GM18507 (cell line): ENCODE measurements at regions not wholly inside any gene's neighbourhood (a gene's known extent, or its start where the extent isn't known, plus 50 kb on each side); places are given as distances from the start of the nearest gene placed in this dataset.
"Not testable (repeated sequence)": the region's sequence is repeated elsewhere in the genome, so short reads cannot be mapped to it uniquely, and the experiment has no call there.

ENCODE experiments used
- DNase-seq: peaks from one replicate; pipeline ENCODE4 v3.0.0; 2011; ENCODE audit warnings: low read depth; ENCODE audit not compliant: insufficient read length; ENCODE audit errors: extremely low spot score
- FAIRE-seq: peaks from 2 replicates; lab custom pipeline; 2011; peaks lifted over from hg19 to GRCh38; lab: Jason Lieb, UNC

GRCh38 chr3:162892921-162893793 lies 1396.5 kb downstream of the OTOL1 start:
- FAIRE-seq: no peak
- DNase-seq: no peak

- DNase-seq (no peak), FAIRE-seq (no peak)
These were observed 1400.7 kb downstream of the OTOL1 start for GRCh38 chr3:162897291-162897690.

- DNase-seq: no peak
- FAIRE-seq: no peak
These were observed 1435.9 kb downstream of the OTOL1 start for GRCh38 chr3:162932503-162932902.

GRCh38 chr3:162933656-162934055 lies 1437.0 kb downstream of the OTOL1 start:
- no peak for FAIRE-seq

GRCh38 chr3:162936706-162937105 lies 1440.1 kb downstream of the OTOL1 start:
- FAIRE-seq: no peak

More at GRCh38 chr3:162933656-162934055, 1437.0 kb downstream of the OTOL1 start:
- DNase-seq: no peak

GRCh38 chr3:162938083-162938482 lies 1441.5 kb downstream of the OTOL1 start:
- no peak for FAIRE-seq
- DNase-seq: no peak

More at GRCh38 chr3:162936706-162937105, 1440.1 kb downstream of the OTOL1 start:
- no peak for DNase-seq

- FAIRE-seq (no peak), DNase-seq (no peak)
These were observed 1449.0 kb downstream of the OTOL1 start for GRCh38 chr3:162945626-162946025.

GRCh38 chr3:162956711-162957110 lies 1460.1 kb downstream of the OTOL1 start:
- no peak for DNase-seq
- no peak for FAIRE-seq

- FAIRE-seq (no peak), DNase-seq (no peak)
These were observed 1463.7 kb downstream of the OTOL1 start for GRCh38 chr3:162960269-162960668.

GRCh38 chr3:162970292-162970691 lies 1473.7 kb downstream of the OTOL1 start:
- FAIRE-seq (no peak), DNase-seq (no peak)

GRCh38 chr3:162971715-162972114 lies 1475.1 kb downstream of the OTOL1 start:
- DNase-seq (no peak), FAIRE-seq (no peak)

- DNase-seq (no peak), FAIRE-seq (no peak)
These were observed 1476.9 kb downstream of the OTOL1 start for GRCh38 chr3:162973428-162973917.

- no peak for DNase-seq
- no peak for FAIRE-seq
These were observed 1481.5 kb downstream of the OTOL1 start for GRCh38 chr3:162978136-162978535.

GRCh38 chr3:162984746-162985145 lies 1488.1 kb downstream of the OTOL1 start:
- FAIRE-seq (no peak), DNase-seq (no peak)

- not testable (repeated sequence) for FAIRE-seq, DNase-seq
These were observed 1490.6 kb downstream of the OTOL1 start for GRCh38 chr3:162987085-162987794.

- no peak for FAIRE-seq
- no peak for DNase-seq
These were observed 1496.1 kb downstream of the OTOL1 start for GRCh38 chr3:162992741-162993140.

GRCh38 chr3:162994165-162994564 lies 1497.6 kb downstream of the OTOL1 start:
- DNase-seq (no peak), FAIRE-seq (no peak)

- no peak for FAIRE-seq
These were observed 1499.8 kb downstream of the OTOL1 start for GRCh38 chr3:162996368-162996767.

GRCh38 chr3:162998205-162998604 lies 1501.6 kb downstream of the OTOL1 start:
- DNase-seq (no peak), FAIRE-seq (no peak)

More at GRCh38 chr3:162996368-162996767, 1499.8 kb downstream of the OTOL1 start:
- no peak for DNase-seq

GRCh38 chr3:163011596-163011995 lies 1515.0 kb downstream of the OTOL1 start:
- DNase-seq (no peak), FAIRE-seq (no peak)
